GM12873 (cell line): ENCODE measurements at regions not wholly inside any gene's neighbourhood (a gene's known extent, or its start where the extent isn't known, plus 50 kb on each side); places are given as distances from the start of the nearest gene placed in this dataset.

ENCODE experiments used
- TF ChIP-seq, protein P1 (sequence below): IDR thresholded peaks from 2 replicates; pipeline ENCODE4 v1.5.1; 2012; ENCODE audit warnings: low read depth, mild to moderate bottlenecking, moderate library complexity, low read length, control low read depth; ENCODE audit not compliant: insufficient read depth; ENCODE audit errors: missing control alignments

DNA sequence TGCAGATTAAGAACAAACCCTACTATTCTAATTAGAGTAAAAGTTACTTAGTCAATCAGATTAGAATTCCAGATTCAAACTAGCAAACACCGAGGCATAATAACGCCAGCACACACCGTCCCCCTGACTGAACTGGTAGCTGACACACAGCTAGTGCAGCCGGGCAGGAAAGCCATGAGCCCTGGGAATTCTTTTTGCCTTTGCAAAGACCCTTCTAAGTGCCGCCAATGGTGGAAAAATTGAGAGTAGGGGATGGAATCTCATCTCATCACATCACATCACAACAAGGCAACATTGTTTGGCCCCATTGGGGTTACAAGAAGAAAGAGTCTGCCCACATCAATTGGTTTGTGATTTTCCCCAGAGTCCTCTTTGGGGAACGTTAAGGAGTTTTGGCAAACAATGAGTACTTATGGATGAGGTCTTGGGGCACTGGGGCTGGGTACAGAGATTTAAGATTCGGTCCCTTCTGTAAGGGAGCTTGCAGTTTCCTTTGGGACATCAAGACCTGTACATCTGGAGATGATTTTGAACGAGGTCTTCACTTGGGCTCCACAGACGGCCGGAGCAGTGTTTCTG lies 120.4 kb upstream of the MEF2A start:
- TF ChIP-seq, protein P1, sequence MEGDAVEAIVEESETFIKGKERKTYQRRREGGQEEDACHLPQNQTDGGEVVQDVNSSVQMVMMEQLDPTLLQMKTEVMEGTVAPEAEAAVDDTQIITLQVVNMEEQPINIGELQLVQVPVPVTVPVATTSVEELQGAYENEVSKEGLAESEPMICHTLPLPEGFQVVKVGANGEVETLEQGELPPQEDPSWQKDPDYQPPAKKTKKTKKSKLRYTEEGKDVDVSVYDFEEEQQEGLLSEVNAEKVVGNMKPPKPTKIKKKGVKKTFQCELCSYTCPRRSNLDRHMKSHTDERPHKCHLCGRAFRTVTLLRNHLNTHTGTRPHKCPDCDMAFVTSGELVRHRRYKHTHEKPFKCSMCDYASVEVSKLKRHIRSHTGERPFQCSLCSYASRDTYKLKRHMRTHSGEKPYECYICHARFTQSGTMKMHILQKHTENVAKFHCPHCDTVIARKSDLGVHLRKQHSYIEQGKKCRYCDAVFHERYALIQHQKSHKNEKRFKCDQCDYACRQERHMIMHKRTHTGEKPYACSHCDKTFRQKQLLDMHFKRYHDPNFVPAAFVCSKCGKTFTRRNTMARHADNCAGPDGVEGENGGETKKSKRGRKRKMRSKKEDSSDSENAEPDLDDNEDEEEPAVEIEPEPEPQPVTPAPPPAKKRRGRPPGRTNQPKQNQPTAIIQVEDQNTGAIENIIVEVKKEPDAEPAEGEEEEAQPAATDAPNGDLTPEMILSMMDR: no peak

DNA sequence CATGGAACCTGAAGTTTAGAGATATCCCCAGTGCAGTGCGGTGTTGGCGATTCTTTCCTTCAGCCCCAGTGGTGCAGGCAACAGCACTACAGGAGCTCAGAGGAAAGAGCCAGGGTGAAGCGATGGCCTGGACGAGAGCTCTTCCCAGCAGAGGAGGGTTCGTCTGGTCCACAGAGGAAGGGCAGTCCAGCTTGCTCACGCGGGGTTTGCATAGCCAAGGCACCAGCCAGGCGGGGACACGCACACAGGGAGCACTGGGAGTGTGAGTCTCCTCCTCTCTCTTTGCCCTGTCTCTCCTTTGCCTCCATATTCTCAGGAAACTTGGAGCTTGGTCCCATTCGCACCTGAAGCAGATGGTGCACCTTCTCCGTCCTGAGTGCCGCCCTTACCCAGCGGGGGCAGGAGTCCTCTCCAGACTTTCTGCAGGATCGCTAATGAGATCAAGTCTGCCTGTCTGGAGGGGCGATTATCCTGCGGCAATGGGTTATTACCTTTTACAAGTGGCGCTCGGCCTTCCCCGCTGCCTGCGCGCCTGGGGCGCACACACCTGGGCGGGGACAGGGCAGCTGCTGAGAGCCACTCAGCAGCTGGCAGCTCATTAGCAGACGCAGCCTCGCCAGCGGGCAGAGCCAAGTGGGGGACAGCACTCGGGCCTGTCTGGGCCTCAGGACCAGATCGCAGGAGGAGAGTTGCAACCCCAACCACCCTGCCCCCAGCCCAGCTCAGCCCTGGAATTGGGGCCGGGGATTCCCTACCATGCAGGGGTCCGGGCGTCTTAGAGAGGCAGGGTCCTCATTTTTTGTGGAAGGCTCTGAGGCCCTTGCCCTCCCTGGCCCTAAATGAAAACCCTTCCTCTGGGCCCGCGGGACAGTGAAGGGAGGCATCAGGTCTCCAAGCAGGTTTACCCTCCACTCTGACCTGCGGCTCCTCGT lies 119.0 kb upstream of the MEF2A start:
- TF ChIP-seq, protein P1: no peak

DNA sequence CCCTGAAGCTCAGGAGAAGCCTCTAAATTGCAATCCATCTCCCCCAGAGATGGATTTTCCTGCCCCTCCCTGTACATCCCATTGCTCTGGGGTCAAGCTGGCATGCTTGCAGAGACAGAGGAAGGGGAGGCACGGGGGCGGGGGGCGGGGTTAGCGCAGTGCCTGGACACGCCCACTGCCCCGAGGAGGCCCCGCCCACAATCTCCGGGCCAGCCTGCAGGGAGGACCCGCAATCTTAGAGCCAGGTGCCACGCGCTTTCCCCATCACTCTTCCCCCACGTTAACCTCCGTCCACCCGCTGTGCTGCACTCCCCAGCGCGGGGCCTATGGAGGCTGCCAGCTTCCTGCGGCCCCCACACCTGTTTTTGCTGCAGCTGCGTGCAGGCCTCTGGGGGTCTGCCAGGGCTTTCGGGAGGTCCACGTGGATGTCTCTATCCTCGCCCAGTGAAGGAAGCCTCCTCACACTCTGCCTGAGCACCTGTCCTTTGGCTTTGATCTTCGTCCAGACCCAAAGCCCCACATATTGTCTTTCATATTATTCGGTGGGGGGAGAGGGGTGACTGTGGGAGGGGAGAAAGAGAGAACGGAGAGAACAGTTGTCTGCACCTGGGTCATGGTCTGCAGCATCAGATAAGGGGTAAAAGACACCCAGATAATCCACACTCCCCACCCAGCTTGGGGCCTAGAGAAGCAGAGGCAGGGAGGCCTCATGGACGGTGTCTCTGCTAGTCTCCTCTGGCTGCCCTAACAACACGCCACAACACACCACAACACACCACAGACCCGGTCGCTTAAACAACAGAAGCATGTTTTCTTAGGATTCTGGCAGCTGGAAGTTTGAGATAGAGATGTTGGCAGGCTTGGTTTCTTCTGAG lies 118.0 kb upstream of the MEF2A start:
- TF ChIP-seq, protein P1: no peak

DNA sequence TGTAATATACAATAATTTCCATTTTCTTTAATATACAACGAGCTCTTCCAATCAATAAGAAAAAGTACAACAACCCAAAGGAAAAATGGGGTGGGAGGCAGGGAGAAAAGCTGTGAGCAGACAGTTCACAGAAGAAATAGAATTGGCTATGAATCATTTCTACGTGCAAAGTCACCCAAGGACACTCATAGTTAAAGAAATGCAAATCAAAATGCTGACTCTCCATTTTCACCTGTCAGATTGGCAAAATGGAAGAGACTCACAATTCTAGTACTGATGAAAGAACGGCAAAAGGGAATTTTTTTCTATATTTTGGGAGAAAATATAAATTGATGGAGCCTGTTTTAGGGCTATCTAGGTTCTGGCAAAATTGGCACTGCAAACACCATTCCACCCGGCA lies 116.3 kb upstream of the MEF2A start:
- TF ChIP-seq, protein P1: no peak

DNA sequence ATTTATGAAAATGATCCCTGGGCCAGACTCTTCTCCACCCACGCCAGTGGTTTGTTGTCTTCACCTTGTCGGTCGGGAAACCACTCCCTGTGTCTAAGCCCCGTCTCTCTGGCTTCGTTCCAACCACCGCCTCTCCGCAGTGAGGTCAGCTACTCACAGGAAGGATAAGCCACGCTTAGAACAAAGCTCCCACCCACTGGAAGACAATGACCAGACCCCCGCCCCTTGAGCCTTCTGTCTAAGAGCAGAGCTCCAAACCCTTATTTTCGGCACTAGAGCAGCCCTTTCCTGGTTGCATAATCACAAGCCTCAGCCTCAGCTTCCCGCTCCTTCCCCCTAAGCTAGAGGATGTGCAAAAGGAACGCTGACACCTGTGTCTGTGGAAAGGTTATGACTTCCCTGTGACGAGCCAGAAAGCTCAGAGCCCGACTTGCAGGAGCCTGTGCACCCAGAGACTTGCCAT lies 114.9 kb upstream of the MEF2A start:
- TF ChIP-seq, protein P1: no peak

DNA sequence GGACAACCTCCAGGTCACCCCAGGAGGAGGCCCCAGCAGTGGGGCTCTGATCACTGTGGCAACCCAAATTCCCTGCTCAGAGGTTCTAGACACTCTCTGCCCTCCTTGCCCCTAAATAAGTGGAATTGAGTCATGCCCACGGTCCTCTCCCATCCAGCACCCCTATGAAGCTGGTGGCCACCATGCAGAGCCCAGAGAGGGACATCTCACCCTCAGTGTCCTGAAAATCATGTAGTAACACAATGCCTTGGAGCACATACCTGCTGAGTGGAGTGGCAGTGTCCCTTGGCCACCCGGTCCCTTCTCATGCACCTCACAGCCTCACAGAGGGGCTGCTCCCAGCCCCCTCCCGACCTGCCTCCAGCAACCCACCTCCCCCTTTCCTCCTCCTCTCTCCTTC lies 114.3 kb upstream of the MEF2A start:
- TF ChIP-seq, protein P1: no peak

DNA sequence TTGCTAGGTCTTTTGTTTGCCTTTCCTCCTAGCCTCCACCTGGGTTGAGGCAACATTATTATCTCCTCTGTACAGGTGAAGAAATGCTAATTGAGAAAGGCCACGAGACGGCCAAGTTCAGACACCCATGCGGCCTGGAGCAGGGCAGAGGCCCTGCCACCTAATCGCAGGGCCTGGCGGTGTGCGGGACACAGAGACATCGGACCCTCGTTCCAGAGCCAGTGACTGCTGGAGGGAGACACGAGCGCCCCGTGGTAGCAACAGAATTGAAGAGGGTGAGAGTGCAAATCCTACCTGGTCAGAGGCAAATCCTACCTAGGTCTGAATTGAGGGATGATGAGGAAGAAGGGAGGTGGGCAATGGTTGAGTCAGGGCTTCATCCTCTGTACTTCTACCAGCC lies 113.8 kb upstream of the MEF2A start:
- TF ChIP-seq, protein P1: no peak
